ENCODE measurements at regions not wholly inside any gene's neighbourhood (a gene's known extent, or its start where the extent isn't known, plus 50 kb on each side); places are given as distances from the start of the nearest gene placed in this dataset.

DNA sequence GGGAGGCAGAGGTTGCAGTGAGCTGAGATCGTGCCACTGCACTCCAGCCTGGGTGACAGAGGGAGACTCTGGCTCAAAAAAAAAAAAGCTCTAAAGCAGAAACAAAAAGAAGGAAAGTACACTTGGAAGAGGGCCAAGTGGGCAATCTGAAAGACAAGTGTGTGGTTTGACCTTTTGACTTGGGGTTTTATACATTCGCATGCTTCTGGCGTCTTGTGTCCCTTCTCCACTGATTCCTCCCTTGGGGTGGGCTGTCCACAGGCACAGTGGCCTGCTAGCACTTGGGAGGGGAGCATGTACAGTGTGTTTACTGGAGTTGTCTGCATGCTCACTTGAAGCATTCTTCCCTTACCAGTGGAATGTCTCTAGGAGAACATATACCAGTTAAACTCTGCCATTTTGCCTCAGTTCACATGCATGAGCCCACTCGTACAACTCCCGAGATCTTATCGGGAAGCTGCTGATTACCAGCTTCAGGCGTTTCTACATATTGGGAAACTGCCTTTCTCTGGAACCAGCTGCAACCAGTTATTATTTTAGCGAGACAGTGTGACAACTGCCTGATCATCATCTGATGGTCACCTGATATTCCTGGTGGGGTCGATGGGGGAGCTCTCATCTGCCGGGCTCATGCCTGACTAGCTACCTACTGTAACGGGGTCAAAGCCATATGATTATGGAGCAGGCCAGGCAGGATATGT is 113.5 kb upstream of the ZNF678 start:
- no peak for DNase-seq

DNA sequence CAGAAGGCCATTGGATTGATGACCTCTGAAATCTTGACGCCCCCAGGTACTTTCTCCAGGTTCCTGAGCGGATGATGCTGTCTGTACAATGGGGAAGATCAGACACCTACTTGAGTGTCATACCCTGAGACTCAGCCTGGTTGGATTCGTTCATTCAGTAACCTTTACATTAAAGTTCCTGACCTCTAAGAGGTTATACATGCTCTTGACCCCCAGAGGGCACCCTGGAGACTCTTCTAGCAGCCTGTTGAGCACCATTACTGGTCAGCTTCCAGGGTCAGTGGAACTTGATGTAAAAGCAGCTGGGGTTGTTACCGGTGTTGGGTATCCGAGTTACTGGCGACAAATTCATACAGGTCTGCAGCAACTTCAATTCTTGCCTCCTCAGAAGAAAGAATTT is 114.3 kb upstream of the ZNF678 start:
- DNase-seq: no peak

DNA sequence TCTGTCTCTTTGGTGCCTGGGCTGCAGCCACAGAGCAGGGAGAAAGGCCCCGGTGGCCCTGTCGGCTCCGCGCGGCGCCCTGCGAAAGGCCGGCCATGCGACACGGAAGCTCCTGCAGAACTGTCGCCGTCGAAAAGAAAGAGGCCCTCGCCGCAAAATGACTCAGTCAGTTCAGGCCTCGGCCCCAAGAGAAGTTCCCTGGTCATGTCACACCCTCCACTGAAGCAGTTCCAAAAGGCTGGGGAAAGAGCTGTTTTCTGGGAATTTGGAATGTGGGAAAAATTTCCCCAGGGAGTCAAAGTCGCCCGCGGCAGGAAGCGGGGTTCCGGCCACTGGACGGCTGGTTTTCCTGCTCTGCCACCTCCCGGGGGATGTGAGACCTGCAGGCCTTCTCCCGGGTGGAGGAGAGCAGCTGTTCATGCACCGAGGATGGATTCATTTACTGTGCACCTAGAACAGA is 115.8 kb upstream of the ZNF678 start:
- DNase-seq: no peak

GRCh38 chr1:227445746-227446145 is 117.6 kb upstream of the ZNF678 start:
- DNase-seq: no peak

DNA sequence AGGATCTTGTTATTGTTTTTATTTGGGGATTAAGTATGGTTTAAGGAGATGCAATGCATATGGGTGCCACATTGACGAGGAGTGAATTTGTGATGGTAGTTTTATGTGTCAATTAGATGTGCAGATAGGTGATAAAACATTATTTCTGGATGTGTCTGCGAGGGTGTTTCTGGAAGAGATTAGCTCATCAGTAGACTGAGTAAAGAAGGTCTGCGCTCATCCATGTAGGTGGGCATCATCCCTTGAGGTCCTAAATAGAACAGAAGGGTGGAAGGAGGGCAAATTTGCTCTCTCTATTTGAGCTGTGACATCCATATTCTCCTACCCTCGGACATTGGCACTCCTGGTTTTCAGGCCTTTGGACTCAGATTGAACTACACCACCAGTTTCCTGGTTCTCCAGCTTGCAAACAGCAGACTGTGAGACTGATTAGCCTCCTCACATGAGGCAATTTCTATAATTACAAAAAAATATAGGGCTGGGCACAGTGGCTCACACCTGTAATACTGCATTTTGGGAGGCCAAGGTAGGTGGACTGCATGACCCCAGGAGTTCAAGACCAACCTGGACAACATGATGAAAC is 118.2 kb upstream of the ZNF678 start:
- DNase-seq: no peak

DNA sequence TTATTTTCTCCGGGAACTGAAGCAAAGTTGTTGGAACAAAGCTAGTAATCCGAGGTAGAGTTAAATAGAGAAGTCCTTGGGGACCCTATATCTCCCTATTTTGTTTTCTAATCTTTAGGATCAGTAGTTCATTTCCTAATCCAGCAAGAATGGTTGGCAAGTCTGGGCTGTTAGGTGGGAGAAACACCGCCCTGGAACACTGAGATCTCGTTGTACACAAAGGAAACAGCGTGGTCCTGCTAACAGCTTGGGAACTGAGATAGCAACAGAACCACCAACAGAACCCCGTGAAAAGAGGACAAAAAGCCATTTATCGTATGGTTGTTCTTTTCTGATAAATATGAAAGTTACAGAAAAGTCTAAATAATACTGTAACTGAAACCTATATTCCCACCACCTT is 121.9 kb upstream of the CDC42BPA start:
- DNase-seq: no peak

DNA sequence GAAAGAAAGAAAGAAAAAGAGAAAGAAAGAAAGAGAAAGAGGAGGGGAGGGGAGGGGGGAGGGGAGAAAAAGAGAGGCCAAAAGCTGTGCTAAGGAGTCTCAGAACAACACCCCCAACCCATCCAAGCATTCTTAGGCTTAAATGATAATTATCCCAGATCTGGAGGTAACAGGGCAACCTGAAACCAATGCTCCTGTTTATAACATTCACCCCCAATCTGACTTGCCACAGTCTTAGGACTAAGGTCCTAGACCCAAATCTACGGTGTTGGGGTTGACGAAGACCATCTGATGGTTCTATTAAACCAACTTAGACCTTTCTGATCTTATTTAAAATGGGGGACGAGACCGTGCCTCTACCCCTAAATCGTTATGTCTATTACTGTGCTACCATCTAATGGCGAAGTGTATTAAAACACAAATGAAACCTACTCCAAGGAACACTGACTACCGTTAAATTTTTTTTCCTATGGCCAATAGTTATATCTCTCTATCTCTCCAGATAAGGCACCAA is 119.3 kb upstream of the CDC42BPA start:
- DNase-seq: peak in 1 of 14 donors; percentile 5

- no peak for DNase-seq
Measured at GRCh38 chr1:227434808-227435444, 116.6 kb upstream of the CDC42BPA start.

DNA sequence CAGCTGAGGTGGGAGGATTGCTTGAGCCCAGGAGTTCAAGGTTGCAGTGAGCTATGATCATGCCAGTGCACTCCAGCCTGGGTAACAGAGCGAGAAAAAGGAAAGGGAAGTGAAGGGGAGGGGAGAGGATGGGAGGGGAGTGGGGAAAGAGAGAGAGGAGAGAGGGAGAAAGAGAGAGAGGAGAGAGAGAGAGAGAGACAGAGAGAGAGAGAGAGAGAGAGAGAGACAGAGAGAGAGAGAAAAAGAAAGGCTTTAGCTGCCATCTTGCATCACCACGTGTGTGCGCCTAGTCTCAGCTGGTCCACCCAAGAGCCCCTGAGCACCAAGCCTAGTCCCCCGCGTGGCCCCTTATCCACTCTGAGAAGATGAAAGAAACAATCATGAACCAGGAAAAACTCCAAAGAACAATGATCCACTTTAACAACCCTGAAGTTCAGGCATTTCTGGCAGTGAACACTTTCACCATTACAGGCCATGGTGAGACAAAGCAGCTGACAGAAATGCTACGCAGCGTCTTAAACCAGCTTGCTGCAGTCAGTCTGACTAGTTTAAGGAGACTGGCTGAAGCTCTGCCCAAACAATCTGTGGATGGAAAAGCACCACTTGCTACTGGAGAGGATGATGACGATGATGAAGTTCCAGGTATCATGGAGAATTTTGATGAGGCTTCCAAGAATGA is 115.5 kb upstream of the CDC42BPA start:
- no peak for DNase-seq

DNA sequence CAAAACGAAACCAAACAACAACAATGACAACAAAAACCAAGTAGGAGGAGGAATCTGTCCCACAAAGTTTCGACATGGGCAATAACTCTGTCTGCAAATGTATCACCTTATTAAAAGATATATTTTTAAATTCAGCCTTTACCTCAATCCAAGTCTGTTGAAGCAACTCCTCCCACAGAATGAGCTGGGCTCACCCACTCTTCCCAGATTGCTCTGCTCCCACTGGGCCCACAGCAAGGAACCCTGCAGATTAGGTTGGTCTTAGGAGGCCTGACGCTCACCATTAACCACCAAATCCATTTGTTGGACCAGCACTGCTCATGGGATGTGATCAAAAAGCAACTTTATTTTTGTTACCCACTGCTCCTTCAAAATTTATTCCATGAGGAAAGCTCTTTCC is 114.7 kb upstream of the CDC42BPA start:
- DNase-seq: no peak

DNA sequence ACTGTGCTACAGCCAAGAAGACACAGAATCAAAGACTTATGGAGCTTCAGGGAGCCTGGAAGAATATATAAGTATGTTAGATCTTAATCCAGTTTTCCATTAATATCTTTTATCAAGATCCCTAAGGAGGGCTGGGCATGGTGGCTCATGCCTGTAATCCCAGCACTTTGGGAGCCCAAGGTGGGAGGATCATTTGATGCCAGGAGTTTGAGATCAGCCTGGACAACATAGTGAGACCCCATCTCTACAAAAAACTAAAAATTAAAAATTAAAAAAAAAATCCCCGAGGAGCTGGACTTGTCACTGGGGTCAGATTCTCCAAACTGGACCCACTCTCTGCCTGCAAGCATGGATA is 113.9 kb upstream of the CDC42BPA start:
- DNase-seq: no peak

DNA sequence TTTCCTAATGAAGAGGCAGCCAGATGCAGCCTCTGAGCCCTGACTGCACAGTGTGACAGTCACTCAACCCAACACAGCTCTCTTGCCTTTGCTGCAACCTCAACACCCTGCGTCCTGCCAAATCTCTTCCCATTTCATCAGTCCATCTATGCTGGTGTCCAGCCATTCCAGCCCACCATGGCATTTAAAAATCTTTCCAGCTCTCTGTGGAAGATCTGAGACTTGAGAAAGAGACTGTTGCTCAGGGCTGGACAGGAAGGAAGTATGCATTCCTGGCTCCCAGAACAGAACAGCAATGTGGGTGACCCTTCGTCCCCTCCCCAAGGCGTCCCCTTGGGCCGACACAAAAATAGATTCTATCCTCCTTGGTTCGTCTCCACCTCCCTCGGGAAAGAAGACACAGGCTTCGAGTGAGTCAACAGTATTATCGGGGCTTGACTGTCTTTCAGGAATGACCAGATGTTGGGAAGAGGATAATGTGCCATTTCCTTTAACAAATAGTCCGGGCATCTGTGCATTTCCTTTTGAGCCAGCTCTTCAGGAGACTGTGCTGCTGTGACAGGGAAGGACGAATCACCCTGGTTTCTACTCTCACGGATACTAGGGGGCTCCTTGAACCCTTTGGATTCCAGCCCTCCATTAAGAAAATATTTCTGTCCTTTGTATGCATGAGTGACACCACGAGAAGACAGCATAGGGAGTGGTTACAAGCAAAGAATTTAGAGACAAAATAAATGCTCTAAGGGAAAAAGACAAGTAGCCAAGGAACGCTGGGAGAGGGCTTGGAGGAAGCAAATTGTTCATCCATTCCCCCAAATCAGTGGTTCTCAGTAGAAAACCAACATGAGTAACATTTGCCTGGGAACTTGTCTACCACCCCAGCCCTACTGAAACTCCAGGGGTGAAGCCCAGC is 111.4 kb upstream of the CDC42BPA start:
- DNase-seq: no peak

- DNase-seq: peak in 1 of 14 donors; percentile 59
Measured at GRCh38 chr1:227428803-227429202, 110.5 kb upstream of the CDC42BPA start.

GRCh38 chr1:227427411-227427810 is 109.1 kb upstream of the CDC42BPA start:
- DNase-seq: no peak

- DNase-seq: no peak
Measured at GRCh38 chr1:227424953-227425352, 106.7 kb upstream of the CDC42BPA start.

DNA sequence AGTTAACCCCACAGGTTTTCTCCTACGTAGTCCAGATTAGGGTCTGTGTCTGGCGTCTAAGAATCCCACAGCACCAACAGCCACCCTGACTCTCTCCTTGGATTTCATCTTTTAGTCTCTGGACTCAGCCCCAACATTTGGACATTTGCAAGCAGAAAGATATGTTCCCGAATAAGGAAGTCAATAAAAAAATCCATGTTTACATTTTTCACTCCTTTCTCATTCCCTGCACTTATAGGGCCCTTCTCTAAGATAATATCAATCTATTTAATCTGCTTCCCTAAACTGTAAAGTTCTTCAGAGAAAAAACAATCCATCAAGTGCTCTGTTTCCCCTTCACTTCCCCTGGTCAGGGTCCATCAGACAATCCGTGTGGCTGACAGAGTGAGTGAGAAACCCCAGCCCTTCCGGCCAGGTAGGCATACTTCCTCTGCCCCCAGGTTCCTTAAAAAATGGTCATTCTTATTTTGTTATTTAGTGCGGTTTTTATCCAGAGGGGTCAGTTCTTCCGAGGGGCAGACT is 105.9 kb upstream of the CDC42BPA start:
- no peak for DNase-seq

DNA sequence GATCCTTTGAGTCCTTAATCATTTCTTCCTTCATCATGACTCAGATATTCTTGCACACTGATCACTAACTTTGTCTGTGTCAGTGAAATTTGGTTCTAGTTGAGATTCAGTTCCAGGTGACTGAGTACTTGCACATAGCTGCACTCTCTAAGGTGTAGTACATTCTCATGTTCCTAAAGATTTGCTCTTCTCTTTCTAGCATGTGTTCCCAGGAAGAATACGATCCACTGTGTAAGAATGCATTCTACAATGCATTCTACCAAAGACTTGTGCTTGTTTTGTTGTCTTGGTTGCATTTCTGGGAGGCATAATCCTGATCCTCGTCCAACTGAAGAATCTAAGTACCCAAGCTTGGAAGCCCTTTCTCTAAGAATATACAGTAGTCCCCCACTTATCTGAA is 104.3 kb upstream of the CDC42BPA start:
- no peak for DNase-seq

- no peak for DNase-seq
Measured at GRCh38 chr1:227420147-227420546, 101.9 kb upstream of the CDC42BPA start.

GRCh38 chr1:227417756-227418480 is 99.6 kb upstream of the CDC42BPA start:
- no peak for DNase-seq

DNA sequence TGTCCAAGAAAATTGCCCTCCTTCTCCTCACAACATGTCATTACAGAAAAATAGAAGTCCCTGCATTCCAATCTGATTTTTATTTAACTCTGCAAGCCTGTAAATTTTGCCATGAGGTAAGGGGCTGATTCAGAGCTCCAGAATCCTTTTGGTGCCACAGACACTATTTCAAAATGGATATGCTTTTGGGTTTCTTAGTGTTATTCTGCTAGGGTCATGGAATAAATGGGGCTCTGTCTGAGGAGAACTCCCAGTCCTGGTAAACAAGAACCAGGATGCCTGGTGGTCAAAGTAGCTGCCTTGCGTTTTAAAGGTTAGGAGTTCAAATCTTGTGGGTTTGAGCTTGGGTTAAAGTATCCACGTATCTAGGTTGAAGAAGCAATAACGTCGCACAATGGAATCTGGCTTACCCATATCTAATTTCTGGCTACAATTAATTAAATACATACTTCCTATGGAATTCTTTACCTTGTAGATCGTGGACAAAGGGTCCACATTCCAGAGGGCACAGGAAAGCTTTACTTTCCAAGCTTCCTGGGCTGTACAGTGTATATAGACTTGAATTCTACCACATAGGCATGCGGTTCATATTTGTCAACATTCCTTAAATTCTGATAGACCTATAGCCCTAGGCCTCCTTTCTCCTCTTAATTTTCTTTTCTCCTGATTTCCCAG is 98.0 kb upstream of the CDC42BPA start:
- DNase-seq: no peak

Data from C1 segment of cervical spinal cord (tissue), 14 donors.